Jurkat, Clone E6-1 (cell line): ENCODE measurements at regions not wholly inside any gene's neighbourhood (a gene's known extent, or its start where the extent isn't known, plus 50 kb on each side); places are given as distances from the start of the nearest gene placed in this dataset.

Experiments used
- DNase-seq: peaks from one replicate; pipeline ENCODE4 v3.0.0-alpha.2; 2011; ENCODE audit warnings: low read depth, low spot score
- H3K4me3 ChIP-seq: 2 replicates; pipeline ENCODE4 v1.5.1; 2011; ENCODE audit warnings: mild to moderate bottlenecking, low read length, control low read depth, moderate library complexity

DNA sequence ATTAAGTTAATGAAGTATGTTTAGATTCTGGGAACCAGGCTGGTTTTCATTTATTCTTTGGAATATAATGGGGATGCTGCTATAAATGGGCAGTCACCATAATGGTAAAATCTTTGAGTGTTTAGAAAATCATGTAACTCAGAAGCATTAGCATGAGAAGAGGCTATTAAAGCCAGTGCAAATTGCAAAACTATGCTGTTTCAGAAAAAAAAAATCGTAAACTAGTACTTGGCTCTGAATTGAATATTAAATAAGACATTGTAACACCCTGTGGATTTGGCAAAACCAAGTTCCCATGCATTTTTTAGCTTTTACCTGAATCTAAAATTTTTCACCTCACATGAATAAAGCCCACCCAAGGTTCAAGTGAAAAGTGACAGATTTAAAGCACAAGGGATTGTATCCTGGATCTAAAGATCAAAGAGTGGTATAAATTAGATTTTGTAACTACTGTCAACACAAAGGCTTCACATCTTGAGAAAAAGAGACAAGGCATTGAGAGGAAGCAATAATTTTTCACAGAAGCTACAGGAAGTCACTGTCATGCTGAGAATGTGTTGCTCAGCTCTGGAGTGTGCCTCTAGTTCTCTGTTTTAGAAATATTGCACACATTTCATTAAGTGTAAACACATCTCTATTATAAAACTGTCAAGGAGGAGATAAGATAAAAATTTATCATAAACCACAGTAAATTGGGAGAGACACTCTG, 142.2 kb downstream of the ABCA8 start:
- DNase-seq, result no peak
- no peak overlapping the region for H3K4me3 ChIP-seq

- H3K4me3 ChIP-seq, result no peak overlapping the region
- DNase-seq, result no peak
Observed at GRCh38 chr17:68809148-68809547, 146.0 kb downstream of the ABCA8 start.

- no peak overlapping the region for H3K4me3 ChIP-seq
- no peak for DNase-seq
Observed at GRCh38 chr17:68807998-68808772, 147.0 kb downstream of the ABCA8 start.

DNA sequence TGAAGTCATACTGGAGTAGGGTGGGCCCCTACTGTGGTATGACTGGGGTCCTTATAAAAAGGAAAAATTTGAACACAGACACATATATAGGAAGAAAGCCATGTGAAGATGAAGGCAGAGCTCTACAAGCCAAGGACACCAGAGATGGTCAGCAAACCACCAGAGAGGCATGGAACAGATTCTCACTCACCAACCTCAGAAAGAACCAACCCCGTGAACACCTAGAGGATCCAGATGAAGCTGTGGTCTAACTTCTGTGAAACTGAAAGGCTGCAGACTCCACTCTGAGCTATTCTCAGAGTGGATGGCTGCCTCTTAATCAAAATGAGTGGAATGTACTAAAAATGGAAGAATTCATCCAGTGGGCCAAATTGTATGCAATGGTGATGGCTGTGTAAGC, 149.6 kb downstream of the ABCA8 start:
- no peak for DNase-seq
- no peak overlapping the region for H3K4me3 ChIP-seq

DNA sequence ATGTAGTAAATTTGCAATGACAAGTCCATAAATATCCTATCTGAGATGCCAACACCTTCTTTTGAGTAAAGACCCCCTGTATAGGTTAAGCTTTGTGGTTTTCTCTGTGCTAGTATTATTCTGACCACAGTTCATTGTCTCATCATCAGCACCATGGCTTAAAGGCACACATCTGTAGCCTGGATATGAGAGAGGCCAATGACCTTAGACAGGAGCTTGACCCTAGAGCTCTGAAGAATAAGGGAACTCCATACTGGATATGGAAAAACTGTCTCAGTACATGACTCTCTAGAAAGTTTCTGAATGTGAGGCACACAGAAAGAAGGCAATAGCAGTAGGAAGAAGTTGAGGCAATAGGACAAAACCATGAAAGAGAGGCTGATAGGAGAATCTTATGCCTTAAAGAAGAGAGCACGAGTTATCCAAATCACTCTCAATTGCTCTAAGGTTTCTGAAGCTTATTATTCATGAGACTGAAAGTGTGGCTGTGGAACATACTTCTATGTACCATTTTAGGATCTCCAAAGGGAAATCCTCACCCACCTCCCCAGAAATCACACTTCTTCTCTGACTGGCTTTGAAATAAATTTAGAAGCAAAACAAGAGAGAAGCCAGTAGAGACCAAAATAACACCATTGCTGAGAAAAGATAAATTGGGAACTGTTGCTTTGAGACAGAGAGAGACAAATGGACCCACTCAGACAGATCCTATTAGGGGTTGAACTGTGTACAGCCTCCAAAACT, 150.2 kb downstream of the ABCA8 start:
- DNase-seq, result no peak
- no peak overlapping the region for H3K4me3 ChIP-seq

GRCh38 chr17:68803164-68803929, 151.8 kb downstream of the ABCA8 start:
- H3K4me3 ChIP-seq, result no peak overlapping the region
- DNase-seq, result no peak

DNA sequence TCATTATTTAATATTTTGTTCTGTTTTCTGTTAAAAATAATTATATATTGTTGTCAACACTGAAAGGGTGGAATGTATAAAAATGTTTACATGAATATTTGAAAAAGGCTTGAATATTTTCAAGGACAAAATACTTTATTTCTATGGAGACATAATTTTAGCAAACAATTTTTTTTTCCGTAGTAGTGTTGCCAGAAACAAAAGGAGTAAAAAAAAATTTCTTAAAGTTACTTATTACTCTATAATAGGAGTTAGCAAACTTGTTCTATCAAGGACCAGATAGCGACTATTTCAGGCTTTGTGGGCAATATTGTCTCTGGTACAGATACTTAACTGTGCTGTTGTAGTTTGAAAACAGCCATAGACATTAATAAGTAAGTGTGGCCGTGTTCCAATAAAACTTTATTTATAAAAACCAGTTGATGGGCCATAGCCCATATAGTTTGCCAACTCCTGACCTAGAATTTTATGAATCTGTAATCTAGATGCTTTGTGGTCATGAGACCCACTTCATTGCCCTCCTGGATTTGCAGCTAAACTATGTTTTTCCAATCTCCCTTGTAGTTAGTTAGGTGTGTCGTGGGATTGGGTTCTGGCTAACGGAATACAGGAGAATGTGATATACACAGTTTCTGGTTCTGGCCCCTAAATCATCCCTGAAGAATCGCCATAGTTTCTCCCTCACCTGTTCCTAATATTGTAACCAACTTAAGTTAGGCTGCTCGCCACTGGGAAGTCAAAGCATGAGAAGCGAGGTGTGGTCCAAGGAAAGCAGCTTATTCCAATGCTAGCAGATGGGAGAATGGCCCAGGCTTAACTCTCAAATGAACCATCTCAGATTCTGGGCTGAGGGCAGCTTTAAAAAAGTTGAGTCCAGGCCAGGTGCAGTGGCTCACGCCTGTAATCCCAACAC, 153.6 kb downstream of the ABCA8 start:
- H3K4me3 ChIP-seq, result no peak overlapping the region
- no peak for DNase-seq

DNA sequence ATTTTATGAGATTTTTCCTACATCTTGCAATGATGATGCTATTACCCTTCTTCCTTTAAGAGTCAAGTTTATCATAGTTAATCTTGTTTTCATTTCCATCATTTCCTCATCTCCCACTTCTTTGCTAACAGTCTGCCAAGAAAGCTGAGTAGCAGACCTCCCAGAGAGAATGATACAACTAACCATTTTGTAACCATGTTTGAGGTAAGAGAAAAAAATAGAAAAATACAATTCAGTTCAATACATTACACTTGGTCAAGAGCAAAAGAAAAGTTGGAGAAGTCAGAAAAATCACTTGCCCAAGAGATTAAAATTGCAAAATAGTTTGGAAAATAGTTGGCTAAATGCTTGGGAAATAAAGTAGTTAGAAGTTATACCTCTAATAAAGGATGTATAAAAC, 154.4 kb downstream of the ABCA8 start:
- no peak for DNase-seq
- no peak overlapping the region for H3K4me3 ChIP-seq

DNA sequence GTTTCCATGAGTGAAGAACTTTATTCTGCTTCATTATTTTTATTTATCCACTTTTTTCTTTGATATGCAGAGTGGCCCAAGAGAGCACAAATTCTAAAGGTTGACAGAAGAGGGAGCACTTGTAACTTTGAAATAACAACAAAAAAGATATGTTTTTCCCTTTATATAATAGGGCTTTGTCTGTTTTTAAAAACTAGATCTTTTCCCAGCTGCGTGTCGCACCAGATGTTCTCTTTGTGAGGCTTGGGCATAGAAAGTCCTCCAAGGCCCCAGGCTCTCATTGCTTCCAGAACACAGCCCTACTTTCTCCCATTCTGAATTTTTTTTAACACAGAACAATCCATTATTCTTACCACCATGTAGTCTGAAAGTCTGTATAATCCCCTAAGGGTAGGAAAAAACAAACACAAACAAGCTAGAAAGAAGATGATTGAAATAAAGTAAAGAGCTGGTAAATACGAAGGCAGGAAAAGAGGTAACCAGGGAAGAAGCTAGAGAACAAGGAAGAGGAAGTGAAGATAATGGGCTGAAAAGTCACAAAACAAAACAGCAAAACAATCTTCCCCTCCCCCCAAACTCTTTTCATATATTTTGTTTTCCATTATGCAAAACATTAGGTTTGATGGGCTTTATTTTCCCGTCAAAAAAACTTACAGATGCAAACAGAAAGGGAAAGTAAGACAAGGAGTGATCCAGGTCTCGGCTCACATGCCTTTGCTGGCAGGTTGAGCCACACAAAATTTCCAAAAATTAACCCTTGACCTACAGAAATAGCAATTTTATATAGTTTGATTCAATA, 160.4 kb downstream of the ABCA8 start:
- H3K4me3 ChIP-seq, result no peak overlapping the region
- DNase-seq, result no peak

- DNase-seq, result no peak
- H3K4me3 ChIP-seq, result no peak overlapping the region
Observed at GRCh38 chr17:68792873-68793272, 162.3 kb downstream of the ABCA8 start.

- no peak overlapping the region for H3K4me3 ChIP-seq
- DNase-seq, result no peak
Observed at GRCh38 chr17:68792042-68792685, 163.0 kb downstream of the ABCA8 start.

DNA sequence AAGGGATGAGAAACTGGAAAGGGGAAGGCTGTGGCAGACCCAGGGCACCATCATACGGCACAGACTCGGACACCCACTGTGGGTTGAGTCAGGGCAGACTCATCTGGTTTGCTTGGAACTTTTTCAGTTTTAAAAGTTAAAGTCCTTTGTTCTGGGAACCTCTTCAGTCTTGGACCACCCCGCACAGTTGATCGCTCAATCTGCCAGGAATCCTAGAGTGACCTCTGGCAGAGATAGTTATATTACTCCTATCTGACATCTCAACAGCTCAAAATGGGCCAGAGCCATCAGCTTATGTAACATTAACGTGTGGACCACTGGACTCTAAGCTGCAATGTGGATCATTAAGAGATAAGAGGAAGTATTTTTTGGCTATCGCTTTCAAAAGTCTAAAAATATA, 164.3 kb downstream of the ABCA8 start:
- no peak overlapping the region for H3K4me3 ChIP-seq
- no peak for DNase-seq

- no peak for DNase-seq
- no peak overlapping the region for H3K4me3 ChIP-seq
Observed at GRCh38 chr17:68790492-68790891, 164.7 kb downstream of the ABCA8 start.

DNA sequence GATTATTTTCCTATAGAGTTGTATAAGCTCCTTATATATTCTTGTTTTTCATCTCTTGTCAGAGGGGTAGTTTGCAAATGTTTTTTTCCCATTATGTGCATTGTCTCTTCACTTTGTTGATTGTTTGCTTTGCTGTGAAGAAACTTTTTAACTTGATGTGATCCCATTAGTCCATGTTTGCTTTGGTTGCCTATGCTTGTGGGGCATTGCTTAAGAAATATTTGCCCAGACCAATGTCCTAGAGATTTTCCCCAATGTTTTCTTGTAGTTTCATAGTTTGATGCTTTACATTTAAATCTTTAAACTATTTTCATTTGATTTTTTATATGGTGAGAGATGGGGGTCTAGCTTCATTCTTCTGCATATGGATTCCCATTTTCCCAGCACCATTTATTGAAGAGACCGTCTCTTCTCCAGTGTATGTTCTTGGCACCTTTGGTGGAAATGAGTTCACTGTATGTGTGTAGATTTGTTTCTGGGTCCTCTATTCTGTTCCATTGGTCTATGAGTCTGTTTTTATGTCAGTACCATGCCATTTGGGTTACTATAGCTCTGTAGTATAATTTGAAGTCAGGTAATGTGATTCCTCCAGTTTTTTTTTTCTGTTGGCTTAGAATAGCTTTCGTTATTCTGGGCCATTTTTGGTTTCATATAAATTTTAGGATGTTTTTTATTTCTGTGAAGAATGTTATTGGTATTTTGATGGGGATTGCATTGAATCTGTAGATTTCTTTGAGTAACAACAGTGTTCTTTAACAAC, 165.8 kb downstream of the ABCA8 start:
- H3K4me3 ChIP-seq, result no peak overlapping the region
- no peak for DNase-seq

- H3K4me3 ChIP-seq, result no peak overlapping the region
- DNase-seq, result no peak
Observed at GRCh38 chr17:68785565-68786486, 169.4 kb downstream of the ABCA8 start.

- H3K4me3 ChIP-seq, result no peak overlapping the region
Observed at GRCh38 chr17:68784431-68784830, 170.8 kb downstream of the ABCA8 start.

More at GRCh38 chr17:68784431-68784830, 170.8 kb downstream of the ABCA8 start:
- no peak for DNase-seq
